DMS79 treated with DMSO at 0.1 percent for 48 hours (cell line): ENCODE measurements at regions not wholly inside any gene's neighbourhood (a gene's known extent, or its start where the extent isn't known, plus 50 kb on each side); places are given as distances from the start of the nearest gene placed in this dataset.
"Not testable (repeated sequence)": the region's sequence is repeated elsewhere in the genome, so short reads cannot be mapped to it uniquely, and the experiment has no call there.

ENCODE experiments used
- DNase-seq: peaks from one replicate; lab custom pipeline; 2025; lab: John Stamatoyannopoulos, UW

DNA sequence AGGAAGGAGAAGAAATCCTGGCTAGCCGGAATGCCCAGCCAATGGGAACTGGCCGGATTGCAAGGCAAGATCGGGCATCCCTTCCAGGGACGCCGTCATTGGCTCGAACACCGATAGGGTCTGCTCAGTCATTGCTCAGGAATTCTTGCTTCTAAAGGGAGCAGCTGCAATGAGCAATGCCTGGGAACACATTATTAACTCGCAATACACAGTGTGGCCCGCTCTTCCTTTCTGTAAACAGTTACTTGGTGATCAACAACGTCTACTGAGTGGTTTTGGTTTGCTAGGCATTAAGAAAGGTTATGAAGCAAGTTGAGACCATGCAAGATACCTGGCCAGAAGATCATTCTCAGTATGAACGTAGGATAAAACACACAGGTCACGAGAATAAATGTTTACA is 165.4 kb upstream of the CITED2 start:
- DNase-seq: no peak

DNA sequence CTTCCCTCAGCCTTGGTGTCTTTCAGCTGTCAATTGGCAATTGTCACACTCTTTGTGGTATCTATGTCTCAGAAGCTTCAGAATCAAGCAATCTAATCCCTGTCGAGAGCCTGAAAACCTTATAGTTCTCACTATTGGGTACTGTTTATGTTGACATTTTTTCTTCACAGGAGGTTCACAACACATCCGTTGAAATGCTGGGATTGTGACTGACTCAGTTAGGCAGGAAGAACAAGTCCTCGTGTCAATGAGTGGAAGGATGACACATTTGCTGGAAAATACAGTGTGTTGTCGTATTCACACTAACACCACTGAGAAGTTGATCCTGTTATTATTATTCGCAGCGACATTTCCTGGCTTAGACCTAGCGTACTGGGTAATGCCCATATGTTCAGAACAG is 163.9 kb upstream of the CITED2 start:
- DNase-seq: no peak

- DNase-seq: no peak
These were observed 162.5 kb upstream of the CITED2 start for GRCh38 chr6:139536751-139537617.

DNA sequence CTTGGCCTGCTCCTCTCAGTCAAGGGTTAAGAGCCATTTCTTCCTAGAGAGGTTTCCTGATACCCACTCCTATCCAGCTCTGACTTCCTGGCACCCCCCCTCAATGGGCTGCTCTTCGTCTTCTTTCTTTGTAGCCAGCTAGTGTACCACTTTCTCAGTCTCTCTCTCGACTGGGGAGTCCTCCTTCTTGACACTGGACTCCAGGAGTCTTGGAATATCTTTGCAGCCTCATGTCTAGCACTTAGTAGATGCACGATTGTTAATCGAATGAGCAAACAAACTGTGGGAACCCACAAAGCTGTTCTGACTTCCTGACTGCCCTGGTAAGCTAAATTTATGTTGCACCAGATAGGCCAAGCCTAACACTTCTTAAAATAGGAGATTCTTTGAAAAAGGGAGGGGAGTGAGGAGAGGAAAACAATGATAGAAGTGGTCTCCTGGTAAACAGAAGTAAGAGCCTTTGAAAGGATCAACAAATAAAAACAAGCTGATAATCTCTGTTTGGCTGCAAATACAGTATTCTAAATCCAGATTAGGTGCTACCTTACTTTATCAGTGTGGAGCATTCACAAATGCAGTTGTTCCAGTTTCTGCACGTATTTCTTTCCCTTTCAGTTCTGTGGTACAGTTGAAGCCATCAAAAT is 160.1 kb upstream of the CITED2 start:
- DNase-seq: no peak

DNA sequence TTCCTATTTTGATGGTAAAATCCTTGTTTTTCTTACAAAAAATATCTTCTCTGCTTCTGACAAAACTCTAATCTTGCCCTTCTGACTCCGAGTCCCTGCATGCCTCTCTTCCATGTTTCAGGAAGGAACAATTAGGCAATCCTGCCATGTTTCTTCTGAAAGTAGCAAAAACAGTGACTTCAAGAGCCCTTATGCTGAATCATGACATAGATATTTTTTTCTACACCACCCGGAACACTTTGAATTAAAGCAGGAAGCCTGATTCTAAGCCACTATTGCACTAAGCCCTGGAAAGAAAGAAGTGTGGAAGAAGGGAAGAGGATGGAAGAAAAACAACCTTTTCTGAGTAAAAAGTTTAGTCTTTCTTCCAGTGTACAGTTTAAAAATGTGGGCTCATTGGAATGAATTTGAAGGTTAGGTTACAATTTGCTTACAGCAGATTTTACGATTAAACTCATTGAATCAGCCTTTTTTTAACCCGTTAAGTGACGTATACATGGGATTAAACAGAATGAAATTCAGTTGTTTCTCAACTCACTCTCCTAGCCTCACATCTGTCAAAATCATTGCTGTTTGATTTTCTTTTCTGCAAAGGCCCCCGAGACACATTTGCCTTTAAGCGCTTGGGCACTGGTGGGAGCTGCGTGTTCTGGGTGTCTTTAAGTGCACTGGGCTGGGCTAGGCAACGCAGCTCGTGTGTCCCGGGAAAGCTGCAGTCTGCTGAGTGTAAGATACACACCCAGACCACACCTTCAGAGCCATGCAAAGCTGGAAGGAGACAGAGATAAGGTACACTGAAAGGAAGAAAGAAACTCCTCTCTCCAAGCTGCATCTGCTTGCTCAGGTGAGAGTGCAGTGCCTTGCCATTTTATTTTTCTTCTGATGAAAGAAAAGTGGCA is 159.4 kb upstream of the CITED2 start:
- DNase-seq: no peak

DNA sequence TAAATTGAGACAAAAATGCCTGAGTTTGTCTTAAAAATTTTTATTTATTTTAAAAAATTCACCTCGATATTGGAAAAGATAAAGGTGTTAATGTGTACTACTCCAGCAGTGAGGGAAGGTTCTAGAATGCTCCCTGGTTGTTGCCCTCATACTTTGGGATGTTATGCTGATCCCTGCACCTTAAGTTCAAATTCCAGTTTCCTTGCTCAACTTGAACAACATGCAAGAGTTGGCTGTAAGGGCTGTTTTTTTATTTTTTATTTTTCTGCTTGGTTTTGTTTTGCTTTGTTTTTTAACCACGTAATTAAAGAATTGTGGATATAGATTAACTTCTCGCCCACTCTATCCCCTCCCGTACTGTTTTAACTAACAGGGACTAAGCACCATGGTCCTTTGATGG is 158.7 kb upstream of the CITED2 start:
- DNase-seq: no peak

GRCh38 chr6:139531148-139532115 is 157.0 kb upstream of the CITED2 start:
- DNase-seq: no peak

GRCh38 chr6:139530561-139530960 is 156.1 kb upstream of the CITED2 start:
- DNase-seq: no peak

- DNase-seq: no peak
These were observed 155.0 kb upstream of the CITED2 start for GRCh38 chr6:139529420-139529819.

- no peak for DNase-seq
These were observed 154.0 kb upstream of the CITED2 start for GRCh38 chr6:139528471-139528870.

- no peak for DNase-seq
These were observed 151.0 kb upstream of the CITED2 start for GRCh38 chr6:139525415-139525814.

GRCh38 chr6:139523986-139524385 is 149.5 kb upstream of the CITED2 start:
- DNase-seq: no peak

DNA sequence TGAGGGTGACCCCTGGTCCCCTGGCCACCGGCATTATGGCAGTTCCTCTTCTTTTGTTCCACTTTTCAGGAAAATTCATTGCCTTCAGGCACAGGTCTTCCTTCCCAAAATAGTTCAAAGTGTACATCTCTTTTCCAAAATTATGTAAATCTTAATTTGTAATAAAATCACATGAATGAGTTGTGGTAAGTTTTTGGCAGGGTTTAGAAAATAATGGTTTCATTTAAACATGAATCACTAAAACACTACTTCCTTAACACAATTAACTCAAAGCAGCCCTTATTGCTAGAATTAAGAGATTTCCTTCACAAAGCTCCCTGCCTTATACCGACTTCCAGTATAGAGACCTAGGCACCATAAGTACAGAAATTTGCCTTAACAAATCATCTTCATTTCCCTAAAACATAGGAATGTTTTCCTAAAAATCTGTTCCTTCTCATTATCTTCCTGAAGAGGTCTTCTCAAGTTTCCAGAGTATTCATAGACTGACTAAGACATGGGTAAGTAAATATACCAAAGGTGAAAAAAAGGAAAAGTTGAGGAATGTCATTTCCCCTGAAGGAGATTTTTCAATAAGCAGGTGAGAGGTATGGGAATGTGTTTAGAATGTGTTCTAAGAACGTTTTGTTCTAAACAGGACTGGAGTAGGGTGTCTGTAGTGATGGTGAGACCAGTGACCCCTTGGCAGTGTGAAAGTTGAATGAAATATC is 148.2 kb upstream of the CITED2 start:
- DNase-seq: no peak

DNA sequence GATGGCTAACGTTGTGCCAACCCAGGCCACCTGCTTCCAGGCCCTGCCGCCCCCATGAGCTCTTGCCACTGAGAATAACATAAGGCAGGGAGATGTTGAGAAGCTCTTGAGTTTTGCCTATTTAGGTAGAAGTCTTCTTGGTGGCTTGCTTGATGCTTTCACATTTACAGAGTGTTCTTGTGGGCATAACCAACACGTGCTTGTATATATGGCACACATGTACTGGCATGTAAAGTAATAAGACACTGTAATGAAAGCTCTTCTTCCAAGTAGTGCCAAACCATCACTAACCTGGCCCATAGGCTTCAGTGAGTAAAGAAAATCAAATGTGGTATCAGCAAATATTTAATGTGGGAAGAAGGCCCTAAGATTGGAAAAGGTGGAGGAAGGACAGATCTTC is 146.9 kb upstream of the CITED2 start:
- DNase-seq: no peak

- no peak for DNase-seq
These were observed 145.9 kb upstream of the CITED2 start for GRCh38 chr6:139520321-139520768.

DNA sequence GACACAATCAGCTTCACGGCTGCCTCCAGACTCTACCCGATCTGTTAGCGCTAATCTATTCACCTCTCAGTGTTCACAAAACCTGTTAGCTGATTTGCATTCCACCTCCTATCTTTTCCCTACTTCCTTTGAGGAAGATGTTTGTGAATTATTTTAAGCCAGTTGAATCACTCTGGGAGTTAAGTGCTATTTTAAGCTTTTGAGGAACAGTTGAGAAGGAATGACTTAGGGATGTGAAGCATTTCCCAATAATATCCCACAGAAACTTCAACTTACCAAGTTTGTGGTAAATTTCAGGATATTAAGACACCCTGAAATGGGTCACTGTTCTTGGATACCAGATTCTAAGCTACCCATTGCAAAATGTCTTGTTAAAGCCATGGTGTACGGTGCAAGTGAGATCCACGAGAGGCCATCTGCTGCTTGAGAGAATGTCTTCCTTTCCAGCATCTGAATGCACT is 145.2 kb upstream of the CITED2 start:
- DNase-seq: no peak

- no peak for DNase-seq
These were observed 144.6 kb upstream of the CITED2 start for GRCh38 chr6:139519097-139519496.

GRCh38 chr6:139518556-139519091 is 144.2 kb upstream of the CITED2 start:
- DNase-seq: no peak

- DNase-seq: not testable (repeated sequence)
These were observed 143.6 kb upstream of the CITED2 start for GRCh38 chr6:139517998-139518555.

DNA sequence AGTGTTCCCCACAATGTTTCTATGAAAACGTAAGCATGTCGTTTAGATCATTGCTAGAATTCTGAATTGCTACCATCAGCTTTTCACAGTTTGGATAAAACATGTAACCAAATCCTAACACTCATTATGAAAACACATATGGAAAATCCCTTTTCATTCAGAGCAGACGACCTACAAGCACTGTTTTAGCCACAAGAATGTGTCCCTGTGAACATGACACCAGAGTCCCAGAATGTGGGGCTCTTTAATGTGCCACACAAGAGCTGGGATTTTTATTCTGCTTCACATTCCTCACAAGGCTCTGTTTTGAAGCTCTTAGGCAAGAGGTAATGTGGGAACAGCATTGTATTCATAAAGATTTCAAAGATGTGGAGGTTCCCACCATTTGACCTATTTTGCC is 141.1 kb upstream of the CITED2 start:
- no peak for DNase-seq
